NCI-H2171 treated with DMSO at 0.1 percent for 48 hours (cell line): ENCODE measurements at regions not wholly inside any gene's neighbourhood (a gene's known extent, or its start where the extent isn't known, plus 50 kb on each side); places are given as distances from the start of the nearest gene placed in this dataset.
A peak's percentile ranks its signal among the peaks of the same experiment; 100 is the strongest.

ENCODE experiments used
- DNase-seq: peaks from one replicate; lab custom pipeline; 2025; lab: John Stamatoyannopoulos, UW

- DNase-seq = no peak
Measured at GRCh38 chr1:212526111-212526491, 82.5 kb upstream of the ATF3 start.

GRCh38 chr1:212528501-212528900 is 80.1 kb upstream of the ATF3 start:
- peak; percentile 12 for DNase-seq

- no peak for DNase-seq
Measured at GRCh38 chr1:212529211-212529741, 79.3 kb upstream of the ATF3 start.

GRCh38 chr1:212531267-212531666 is 77.3 kb upstream of the ATF3 start:
- DNase-seq = no peak

- no peak for DNase-seq
Measured at GRCh38 chr1:212531796-212532195, 76.8 kb upstream of the ATF3 start.

- no peak for DNase-seq
Measured at GRCh38 chr1:212532469-212533147, 76.0 kb upstream of the ATF3 start.

- no peak for DNase-seq
Measured at GRCh38 chr1:212533148-212533517, 75.4 kb upstream of the ATF3 start.

- no peak for DNase-seq
Measured at GRCh38 chr1:212536586-212536985, 72.0 kb upstream of the ATF3 start.

GRCh38 chr1:212537610-212538009 is 71.0 kb upstream of the ATF3 start:
- no peak for DNase-seq

- no peak for DNase-seq
Measured at GRCh38 chr1:212539737-212540430, 68.7 kb upstream of the ATF3 start.

- peak; percentile 33 for DNase-seq
Measured at GRCh38 chr1:212542761-212543187, 65.8 kb upstream of the ATF3 start.

- DNase-seq = no peak
Measured at GRCh38 chr1:212544110-212544509, 64.5 kb upstream of the ATF3 start.

- no peak for DNase-seq
Measured at GRCh38 chr1:212545941-212546635, 62.5 kb upstream of the ATF3 start.

- no peak for DNase-seq
Measured at GRCh38 chr1:212549503-212550017, 59.0 kb upstream of the ATF3 start.

- DNase-seq = no peak
Measured at GRCh38 chr1:212551929-212552328, 56.6 kb upstream of the ATF3 start.

- no peak for DNase-seq
Measured at GRCh38 chr1:212553676-212554075, 54.9 kb upstream of the ATF3 start.

- DNase-seq = no peak
Measured at GRCh38 chr1:212554401-212554800, 54.2 kb upstream of the ATF3 start.

- no peak for DNase-seq
Measured at GRCh38 chr1:212555426-212555825, 53.1 kb upstream of the ATF3 start.

GRCh38 chr1:212556822-212557549 is 51.6 kb upstream of the ATF3 start:
- DNase-seq = no peak

GRCh38 chr1:212557739-212558692 is 50.5 kb upstream of the ATF3 start:
- no peak for DNase-seq
